Keratinocyte (primary cell): ENCODE measurements at regions not wholly inside any gene's neighbourhood (a gene's known extent, or its start where the extent isn't known, plus 50 kb on each side); places are given as distances from the start of the nearest gene placed in this dataset.
"Not testable (repeated sequence)": the region's sequence is repeated elsewhere in the genome, so short reads cannot be mapped to it uniquely, and the experiment has no call there.

Experiments
- DNase-seq: peaks from one replicate; pipeline ENCODE4 v3.0.0-alpha.2; 2011; ENCODE audit warnings: low read depth, missing footprints, low spot score
- FAIRE-seq: peaks from 2 replicates; lab custom pipeline; 2011; peaks lifted over from hg19 to GRCh38; lab: Jason Lieb, UNC
- H2AFZ ChIP-seq: 2 replicates; pipeline ENCODE4 v1.6.0; 2012; ENCODE audit warnings: low read length, control low read depth, inconsistent platforms; ENCODE audit not compliant: control insufficient read depth
- H3K27ac ChIP-seq: 2 replicates; pipeline ENCODE4 v1.5.1; 2011; ENCODE audit warnings: low read length; ENCODE audit not compliant: control insufficient read depth, insufficient read depth
- H3K27me3 ChIP-seq: 3 replicates; pipeline ENCODE4 v1.6.0; 2011; ENCODE audit warnings: low read length; ENCODE audit not compliant: control insufficient read depth, insufficient read depth; ENCODE audit errors: extremely low read depth
- H3K36me3 ChIP-seq, 2 experiments: 2 replicates in 1 of 2; 3 replicates in 1 of 2; pipeline ENCODE4 v1.5.1; 2011; ENCODE audit warnings: low read length in 2 of 2, mild to moderate bottlenecking in 1 of 2; ENCODE audit not compliant: control insufficient read depth in 2 of 2, insufficient read depth in 2 of 2; ENCODE audit errors: extremely low read depth in 1 of 2
- H3K4me1 ChIP-seq: 3 replicates; pipeline ENCODE4 v1.5.1; 2011; ENCODE audit warnings: low read length; ENCODE audit not compliant: control insufficient read depth, insufficient read depth; ENCODE audit errors: extremely low read depth
- H3K4me2 ChIP-seq: 3 replicates; pipeline ENCODE4 v1.6.0; 2011; ENCODE audit warnings: low read depth, low read length; ENCODE audit not compliant: control insufficient read depth, insufficient read depth; ENCODE audit errors: extremely low read depth
- H3K4me3 ChIP-seq, 3 experiments: fragments of 200-600 bp in 1 of 3; sonication (generic) in 1 of 3; 2 replicates in 2 of 3; 3 replicates in 1 of 3; pipeline ENCODE4 v1.5.1; 2011 to 2016; ENCODE audit warnings: low read length in 3 of 3, mild to moderate bottlenecking in 3 of 3, control low read depth in 2 of 3, inconsistent platforms in 1 of 3, low read depth in 1 of 3, mixed read lengths in 1 of 3, mixed run types in 1 of 3, moderate library complexity in 1 of 3; ENCODE audit not compliant: control insufficient read depth in 2 of 3, insufficient read depth in 2 of 3; ENCODE audit errors: extremely low read depth in 1 of 3
- H3K79me2 ChIP-seq: 2 replicates; pipeline ENCODE4 v1.6.0; 2012; ENCODE audit warnings: low read length; ENCODE audit not compliant: control insufficient read depth, insufficient read depth
- H3K9ac ChIP-seq: 3 replicates; pipeline ENCODE4 v1.6.0; 2011; ENCODE audit warnings: low read length; ENCODE audit not compliant: control insufficient read depth, insufficient read depth; ENCODE audit errors: extremely low read depth
- H3K9me1 ChIP-seq: 3 replicates; pipeline ENCODE4 v1.6.0; 2011; ENCODE audit warnings: low read length; ENCODE audit not compliant: control insufficient read depth, insufficient read depth; ENCODE audit errors: extremely low read depth
- H3K9me3 ChIP-seq: 2 replicates; pipeline ENCODE4 v1.5.1; 2012; ENCODE audit warnings: low read depth, low read length; ENCODE audit not compliant: control insufficient read depth
- H4K20me1 ChIP-seq: 3 replicates; pipeline ENCODE4 v1.6.0; 2011; ENCODE audit warnings: low read length; ENCODE audit not compliant: control insufficient read depth, insufficient read depth; ENCODE audit errors: extremely low read depth
- EZH2 ChIP-seq: IDR thresholded peaks from one replicate; pipeline ENCODE4 v1.6.1; 2012; ENCODE audit warnings: inconsistent platforms, mild to moderate bottlenecking, low read length, moderate library complexity
- dilution Hi-C: fragments of 300-500 bp; cut with MboI; formaldehyde crosslinking; loops from one replicate; pipeline ENCODE4 v1.7.0; 2020; ENCODE audit warnings: low sequenced_read_pairs; ENCODE audit not compliant: extremely low pct_ligation_motif_present
- TF ChIP-seq, protein P1 (sequence below), 3 experiments: IDR thresholded peaks in 1 of 3; conservative IDR thresholded peaks in 1 of 3; optimal IDR thresholded peaks in 1 of 3; 2 replicates in 2 of 3; 3 replicates in 1 of 3; pipeline versions ENCODE3 to v1.5.1; 2011; ENCODE audit warnings: low read length in 3 of 3, mild to moderate bottlenecking in 3 of 3, moderate library complexity in 2 of 3, control low read depth in 1 of 3, inconsistent platforms in 1 of 3; ENCODE audit not compliant: insufficient read depth in 2 of 3; ENCODE audit errors: extremely low read depth in 1 of 3

- Histone ChIP-seq H3K27ac (no peak overlapping the region), H2AFZ (no peak overlapping the region), H3K27me3 (no peaks in the 10 kb centered on the region), H3K9me1 (no peaks in the 10 kb centered on the region), H3K9ac (no peak overlapping the region), H3K9me3 (no peaks in the 10 kb centered on the region), H3K79me2 (no peaks in the 10 kb centered on the region), H3K4me2 (no peak overlapping the region), H3K36me3 (no peaks in the 10 kb centered on the region), H4K20me1 (no peaks in the 10 kb centered on the region), H3K4me3 (no peak overlapping the region), H3K4me1 (peaks cover 11% of the 10 kb centered on the region)
- no peak for DNase-seq
- no peak for FAIRE-seq
- TF ChIP-seq EZH2, result no peak
- TF ChIP-seq, protein P1, sequence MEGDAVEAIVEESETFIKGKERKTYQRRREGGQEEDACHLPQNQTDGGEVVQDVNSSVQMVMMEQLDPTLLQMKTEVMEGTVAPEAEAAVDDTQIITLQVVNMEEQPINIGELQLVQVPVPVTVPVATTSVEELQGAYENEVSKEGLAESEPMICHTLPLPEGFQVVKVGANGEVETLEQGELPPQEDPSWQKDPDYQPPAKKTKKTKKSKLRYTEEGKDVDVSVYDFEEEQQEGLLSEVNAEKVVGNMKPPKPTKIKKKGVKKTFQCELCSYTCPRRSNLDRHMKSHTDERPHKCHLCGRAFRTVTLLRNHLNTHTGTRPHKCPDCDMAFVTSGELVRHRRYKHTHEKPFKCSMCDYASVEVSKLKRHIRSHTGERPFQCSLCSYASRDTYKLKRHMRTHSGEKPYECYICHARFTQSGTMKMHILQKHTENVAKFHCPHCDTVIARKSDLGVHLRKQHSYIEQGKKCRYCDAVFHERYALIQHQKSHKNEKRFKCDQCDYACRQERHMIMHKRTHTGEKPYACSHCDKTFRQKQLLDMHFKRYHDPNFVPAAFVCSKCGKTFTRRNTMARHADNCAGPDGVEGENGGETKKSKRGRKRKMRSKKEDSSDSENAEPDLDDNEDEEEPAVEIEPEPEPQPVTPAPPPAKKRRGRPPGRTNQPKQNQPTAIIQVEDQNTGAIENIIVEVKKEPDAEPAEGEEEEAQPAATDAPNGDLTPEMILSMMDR (optimal IDR thresholded peaks at IDR 0.05 in 1 of 3, IDR thresholded peaks at IDR 0.05 in 1 of 3, conservative IDR thresholded peaks at IDR 0.05 in 1 of 3; ENCODE audit: extremely low read depth in 1 of 3, insufficient read depth in 2 of 3, low read length in 3 of 3), result no peak
- dilution Hi-C loops, result no loop called here
Measured at GRCh38 chr6:74596588-74596987, 609.3 kb downstream of the COL12A1 start.

GRCh38 chr6:74594350-74594749, 611.5 kb downstream of the COL12A1 start:
- H3K9me1 ChIP-seq, H3K79me2 ChIP-seq, H3K36me3 ChIP-seq, H2AFZ ChIP-seq, FAIRE-seq, H3K9me3 ChIP-seq, H3K4me2 ChIP-seq, H4K20me1 ChIP-seq, H3K4me3 ChIP-seq, H3K9ac ChIP-seq, DNase-seq, H3K27ac ChIP-seq, dilution Hi-C loops, H3K27me3 ChIP-seq: not testable (repeated sequence)
- H3K4me1 ChIP-seq, result peaks cover 11% of the 10 kb centered on the region

- no peaks in the 10 kb centered on the region for H3K36me3 ChIP-seq
- H3K27me3 ChIP-seq, result no peaks in the 10 kb centered on the region
- dilution Hi-C loops, result no loop called here
- no peak overlapping the region for H2AFZ ChIP-seq
- H3K4me2 ChIP-seq, result no peak overlapping the region
- DNase-seq (no peak), FAIRE-seq (no peak)
- no peak overlapping the region for H3K4me3 ChIP-seq
- no peaks in the 10 kb centered on the region for H4K20me1 ChIP-seq
- no peak overlapping the region for H3K27ac ChIP-seq
- no peaks in the 10 kb centered on the region for H3K9me3 ChIP-seq
- no peaks in the 10 kb centered on the region for H3K79me2 ChIP-seq
- H3K9ac ChIP-seq, result no peak overlapping the region
- H3K4me1 ChIP-seq, result no peaks in the 10 kb centered on the region
- H3K9me1 ChIP-seq, result no peaks in the 10 kb centered on the region
- TF ChIP-seq, protein P1 (optimal IDR thresholded peaks at IDR 0.05 in 1 of 3, IDR thresholded peaks at IDR 0.05 in 1 of 3, conservative IDR thresholded peaks at IDR 0.05 in 1 of 3; ENCODE audit: extremely low read depth in 1 of 3, insufficient read depth in 2 of 3, low read length in 3 of 3), result no peak
- no peak for TF ChIP-seq EZH2
Measured at GRCh38 chr6:74588094-74588832, 617.6 kb downstream of the COL12A1 start.
